K562 (cell line): ENCODE measurements at regions not wholly inside any gene's neighbourhood (a gene's known extent, or its start where the extent isn't known, plus 50 kb on each side); places are given as distances from the start of the nearest gene placed in this dataset.

Source experiments
- BACH1 ChIP-seq: fragments of 200-800 bp; sonication (Bioruptor generic); IDR thresholded peaks from 2 replicates; pipeline ENCODE4 v1.6.1; 2016; ENCODE audit warnings: missing genetic modification characterization, missing compliant biosample characterization
- BCOR ChIP-seq: fragments of 450-650 bp; IDR thresholded peaks from 2 replicates; pipeline ENCODE4 v1.6.1; 2016
- CREM ChIP-seq: IDR thresholded peaks from 2 replicates; pipeline ENCODE4 v1.6.1; 2014; ENCODE audit warnings: antibody characterized with exemption, low read depth
- MAZ ChIP-seq, 2 experiments: fragments of 450-650 bp in 1 of 2; sonication (generic) in 1 of 2; formaldehyde crosslinking; IDR thresholded peaks in 1 of 2; conservative IDR thresholded peaks in 1 of 2; 2 replicates each; pipeline versions ENCODE4 v1.4.0 to v1.5.0; 2020; ENCODE audit warnings: mild to moderate bottlenecking in 1 of 2, missing genetic modification reagents in 1 of 2
- MXD1 ChIP-seq: fragments of 250-450 bp; sonication (Bioruptor Pico); IDR thresholded peaks from 2 replicates; pipeline ENCODE4 v1.8.0; 2021; ENCODE audit warnings: borderline replicate concordance, mild to moderate bottlenecking, moderate library complexity; ENCODE audit not compliant: poor library complexity, severe bottlenecking
- RAD21 ChIP-seq, 2 experiments: fragments of 250-450 bp in 1 of 2; fragments of 450-650 bp in 1 of 2; sonication (Bioruptor Pico) in 1 of 2; formaldehyde crosslinking in 1 of 2; IDR thresholded peaks in 1 of 2; conservative IDR thresholded peaks in 1 of 2; 2 replicates each; pipeline versions ENCODE4 v1.4.0 to v1.8.0; 2020 to 2022; ENCODE audit warnings: mild to moderate bottlenecking in 2 of 2, moderate library complexity in 1 of 2
- REST ChIP-seq, 2 experiments: fragments of 450-650 bp; formaldehyde crosslinking in 1 of 2; IDR thresholded peaks; 2 replicates each; pipeline versions ENCODE4 v1.4.0 to v1.6.1; 2014 to 2020; ENCODE audit warnings: mild to moderate bottlenecking in 2 of 2, borderline replicate concordance in 1 of 2, low read depth in 1 of 2
- SOX6 ChIP-seq: fragments of 450-650 bp; IDR thresholded peaks from 2 replicates; pipeline ENCODE4 v1.6.1; 2014; ENCODE audit warnings: mild to moderate bottlenecking
- SP2 ChIP-seq: IDR thresholded peaks from 2 replicates; pipeline ENCODE4 v1.6.1; 2011; ENCODE audit warnings: mild to moderate bottlenecking, low read depth, low read length, moderate library complexity; ENCODE audit not compliant: poor library complexity, severe bottlenecking; ENCODE audit errors: extremely low read depth
- YY1 ChIP-seq, 3 experiments: IDR thresholded peaks; 2 replicates each; pipeline ENCODE4 v1.6.1; 2011; ENCODE audit warnings: low read length in 2 of 3, mild to moderate bottlenecking in 2 of 3, moderate library complexity in 2 of 3, borderline replicate concordance in 1 of 3, control low read depth in 1 of 3, low read depth in 1 of 3; ENCODE audit not compliant: insufficient read depth in 3 of 3, insufficient replicate concordance in 2 of 3, control insufficient read depth in 1 of 3, insufficient read length in 1 of 3; ENCODE audit errors: extremely low read depth in 1 of 3
- ZNF696 ChIP-seq: fragments of 250-450 bp; sonication (Bioruptor Pico); conservative IDR thresholded peaks from 2 replicates; pipeline ENCODE4 v1.4.0; 2020; ENCODE audit warnings: mild to moderate bottlenecking, moderate library complexity
- TF ChIP-seq, protein P1 (sequence below), 3 experiments: IDR thresholded peaks in 2 of 3; conservative IDR thresholded peaks in 1 of 3; 2 replicates each; pipeline ENCODE4 v1.5.1; 2011 to 2012; ENCODE audit warnings: low read length in 3 of 3, mild to moderate bottlenecking in 3 of 3, control low read depth in 2 of 3, improper control_type of control experiment in 1 of 3, inconsistent platforms in 1 of 3, low read depth in 1 of 3, mixed read lengths in 1 of 3, moderate library complexity in 1 of 3; ENCODE audit not compliant: insufficient read depth in 2 of 3

DNA sequence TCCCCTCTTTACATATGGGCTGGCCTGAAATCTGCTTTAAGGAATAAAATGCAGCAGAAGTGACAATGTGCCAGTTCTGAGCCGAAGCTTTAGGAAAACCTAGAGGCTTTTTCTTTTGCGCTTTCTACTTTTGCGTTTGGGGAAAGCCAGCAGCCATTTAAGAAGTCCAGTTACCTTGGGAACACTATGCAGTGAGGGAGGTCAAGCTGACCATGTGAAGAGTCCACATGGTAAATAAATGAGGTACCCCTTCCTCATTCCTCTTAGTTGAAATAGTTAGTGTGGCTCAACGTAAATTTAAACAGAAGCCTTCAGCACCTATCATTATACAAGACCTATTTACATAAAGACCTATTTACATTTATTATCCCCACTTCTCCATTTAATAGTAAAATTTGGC, 78.5 kb downstream of the TFPI2 start:
- no peak for TF ChIP-seq CREM
- no peak for TF ChIP-seq REST (IDR thresholded peaks at IDR 0.05; ENCODE audit: borderline replicate concordance)
- no peak for TF ChIP-seq REST (CRISPR knock-in tag; IDR thresholded peaks at IDR 0.05; ENCODE audit: low read depth)
- no peak for TF ChIP-seq RAD21 (CRISPR knock-in tag; conservative IDR thresholded peaks at IDR 0.05 in 1 of 2, IDR thresholded peaks at IDR 0.05 in 1 of 2)
- no peak for TF ChIP-seq SOX6
- TF ChIP-seq, protein P1, sequence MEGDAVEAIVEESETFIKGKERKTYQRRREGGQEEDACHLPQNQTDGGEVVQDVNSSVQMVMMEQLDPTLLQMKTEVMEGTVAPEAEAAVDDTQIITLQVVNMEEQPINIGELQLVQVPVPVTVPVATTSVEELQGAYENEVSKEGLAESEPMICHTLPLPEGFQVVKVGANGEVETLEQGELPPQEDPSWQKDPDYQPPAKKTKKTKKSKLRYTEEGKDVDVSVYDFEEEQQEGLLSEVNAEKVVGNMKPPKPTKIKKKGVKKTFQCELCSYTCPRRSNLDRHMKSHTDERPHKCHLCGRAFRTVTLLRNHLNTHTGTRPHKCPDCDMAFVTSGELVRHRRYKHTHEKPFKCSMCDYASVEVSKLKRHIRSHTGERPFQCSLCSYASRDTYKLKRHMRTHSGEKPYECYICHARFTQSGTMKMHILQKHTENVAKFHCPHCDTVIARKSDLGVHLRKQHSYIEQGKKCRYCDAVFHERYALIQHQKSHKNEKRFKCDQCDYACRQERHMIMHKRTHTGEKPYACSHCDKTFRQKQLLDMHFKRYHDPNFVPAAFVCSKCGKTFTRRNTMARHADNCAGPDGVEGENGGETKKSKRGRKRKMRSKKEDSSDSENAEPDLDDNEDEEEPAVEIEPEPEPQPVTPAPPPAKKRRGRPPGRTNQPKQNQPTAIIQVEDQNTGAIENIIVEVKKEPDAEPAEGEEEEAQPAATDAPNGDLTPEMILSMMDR (IDR thresholded peaks at IDR 0.05 in 2 of 3, conservative IDR thresholded peaks at IDR 0.05 in 1 of 3; ENCODE audit: insufficient read depth in 2 of 3, low read depth in 1 of 3, low read length in 3 of 3), result no peak
- no peak for TF ChIP-seq SP2
- TF ChIP-seq BACH1, result no peak
- no peak for TF ChIP-seq MXD1 (CRISPR knock-in tag)
- no peak for TF ChIP-seq MAZ (CRISPR knock-in tag; conservative IDR thresholded peaks at IDR 0.05 in 1 of 2, IDR thresholded peaks at IDR 0.05 in 1 of 2)
- no peak for TF ChIP-seq BCOR
- no peak for TF ChIP-seq YY1 (IDR thresholded peaks at IDR 0.05; ENCODE audit: borderline replicate concordance in 1 of 3, control insufficient read depth in 1 of 3, extremely low read depth in 1 of 3, insufficient read depth in 3 of 3, insufficient read length in 1 of 3, insufficient replicate concordance in 2 of 3, low read depth in 1 of 3, low read length in 2 of 3)
- no peak for TF ChIP-seq ZNF696 (CRISPR knock-in tag)
